Hepatocyte (in vitro differentiated cells): ENCODE measurements at regions not wholly inside any gene's neighbourhood (a gene's known extent, or its start where the extent isn't known, plus 50 kb on each side); places are given as distances from the start of the nearest gene placed in this dataset.
"Not testable (repeated sequence)": the region's sequence is repeated elsewhere in the genome, so short reads cannot be mapped to it uniquely, and the experiment has no call there.

Experiments
- DNase-seq: peaks from one replicate; pipeline ENCODE4 v3.0.0-alpha.2; 2016; ENCODE audit warnings: low spot score
- H2AFZ ChIP-seq: fragments of 200-600 bp; sonication (generic); 2 replicates; pipeline ENCODE4 v1.6.0; 2016; ENCODE audit warnings: antibody characterized with exemption, mild to moderate bottlenecking
- H3K27ac ChIP-seq: fragments of 200-600 bp; sonication (generic); 2 replicates; pipeline ENCODE4 v1.5.1; 2016; ENCODE audit warnings: mild to moderate bottlenecking
- H3K27me3 ChIP-seq: fragments of 200-600 bp; sonication (generic); 2 replicates; pipeline ENCODE4 v1.6.1; 2016
- H3K36me3 ChIP-seq: fragments of 200-600 bp; sonication (generic); replicated peaks from 2 replicates; pipeline ENCODE4 v1.5.1; 2016; ENCODE audit warnings: low read depth; ENCODE audit not compliant: insufficient read depth
- H3K4me1 ChIP-seq: fragments of 200-600 bp; sonication (generic); 2 replicates; pipeline ENCODE4 v1.5.1; 2016; ENCODE audit warnings: mild to moderate bottlenecking, moderate library complexity; ENCODE audit not compliant: insufficient read depth
- H3K4me2 ChIP-seq: fragments of 200-600 bp; sonication (generic); 2 replicates; pipeline ENCODE4 v1.6.0; 2016
- H3K4me3 ChIP-seq: fragments of 200-600 bp; sonication (generic); 2 replicates; pipeline ENCODE4 v1.5.1; 2016; ENCODE audit warnings: mild to moderate bottlenecking
- H3K79me2 ChIP-seq: fragments of 200-600 bp; sonication (generic); 2 replicates; pipeline ENCODE4 v1.6.0; 2017; ENCODE audit warnings: mild to moderate bottlenecking
- H3K9me2 ChIP-seq: fragments of 200-600 bp; sonication (generic); replicated peaks from 2 replicates; pipeline ENCODE4 v1.6.0; 2017; ENCODE audit warnings: mild to moderate bottlenecking; ENCODE audit not compliant: insufficient read depth
- H3K9me3 ChIP-seq: fragments of 200-600 bp; sonication (generic); 2 replicates; pipeline ENCODE4 v1.5.1; 2016; ENCODE audit warnings: low read depth, mild to moderate bottlenecking
- H4K20me1 ChIP-seq: fragments of 200-600 bp; sonication (generic); 2 replicates; pipeline ENCODE4 v1.6.0; 2016; ENCODE audit warnings: mild to moderate bottlenecking; ENCODE audit not compliant: insufficient read depth, poor library complexity, severe bottlenecking
- CTCF ChIP-seq: fragments of 200-600 bp; sonication (generic); IDR thresholded peaks from 2 replicates; pipeline ENCODE4 v1.5.1; 2016; ENCODE audit warnings: antibody characterized with exemption, mild to moderate bottlenecking; ENCODE audit not compliant: poor library complexity
- WGBS: methylation state at CpG from one replicate; pipeline ENCODE4 v1.1.6; 2016; ENCODE audit warnings: low lambda C conversion rate; ENCODE audit errors: missing lambda C conversion rate; 5-methylcytosine and 5-hydroxymethylcytosine counted together

GRCh38 chr7:65127364-65127763 is 120.9 kb upstream of the ERV3-1 start:
- DNase-seq, H2AFZ ChIP-seq, H3K36me3 ChIP-seq, H3K9me2 ChIP-seq, H4K20me1 ChIP-seq, H3K4me1 ChIP-seq, H3K27ac ChIP-seq, H3K4me3 ChIP-seq, H3K79me2 ChIP-seq, H3K9me3 ChIP-seq, H3K4me2 ChIP-seq, H3K27me3 ChIP-seq: not testable (repeated sequence)
- WGBS = no CpG with 5 or more reads among the region's 5 CpGs

- not testable (repeated sequence) for H3K4me2 ChIP-seq, H4K20me1 ChIP-seq, H3K27ac ChIP-seq, H3K27me3 ChIP-seq, H3K4me3 ChIP-seq, H3K79me2 ChIP-seq, H3K9me2 ChIP-seq, H2AFZ ChIP-seq, H3K36me3 ChIP-seq, H3K4me1 ChIP-seq, DNase-seq, H3K9me3 ChIP-seq
- no CpG with 5 or more reads among the region's 1 CpG for WGBS
Measured at GRCh38 chr7:65124600-65124999, 118.1 kb upstream of the ERV3-1 start.

GRCh38 chr7:65105650-65106203 is 99.2 kb upstream of the ERV3-1 start:
- H3K4me3 ChIP-seq, H3K4me1 ChIP-seq, H3K4me2 ChIP-seq, H3K36me3 ChIP-seq, H3K9me3 ChIP-seq, DNase-seq, H3K79me2 ChIP-seq, H3K9me2 ChIP-seq, H2AFZ ChIP-seq, H3K27ac ChIP-seq, H3K27me3 ChIP-seq, H4K20me1 ChIP-seq: not testable (repeated sequence)
- 90% methylated on average over 1 of the region's 1 CpG for WGBS

GRCh38 chr7:65100499-65100898 is 94.0 kb upstream of the ERV3-1 start:
- H2AFZ ChIP-seq, H3K79me2 ChIP-seq, H3K9me2 ChIP-seq, H4K20me1 ChIP-seq, H3K27ac ChIP-seq, H3K9me3 ChIP-seq, H3K36me3 ChIP-seq, H3K4me1 ChIP-seq, DNase-seq, H3K27me3 ChIP-seq, H3K4me2 ChIP-seq, H3K4me3 ChIP-seq: not testable (repeated sequence)
- 93% methylated on average over 4 of the region's 4 CpGs for WGBS

GRCh38 chr7:65081669-65082055 is 75.2 kb upstream of the ERV3-1 start:
- Histone ChIP-seq H3K4me3 (peak overlapping the region; percentile 21), H3K27ac (peak overlapping the region; percentile 90), H3K4me2 (peak overlapping the region; percentile 77), H2AFZ (peak overlapping the region; percentile 74)
- H3K4me1 ChIP-seq, H3K79me2 ChIP-seq, H3K27me3 ChIP-seq, H3K9me3 ChIP-seq, DNase-seq, H3K9me2 ChIP-seq, H3K36me3 ChIP-seq, H4K20me1 ChIP-seq: not testable (repeated sequence)
- WGBS = 100% methylated on average over 14 of the region's 19 CpGs

- H4K20me1 ChIP-seq, H3K4me1 ChIP-seq, H3K9me3 ChIP-seq, H3K9me2 ChIP-seq, H3K36me3 ChIP-seq, H3K27me3 ChIP-seq, H3K79me2 ChIP-seq: not testable (repeated sequence)
- H3K4me3 ChIP-seq = peak overlapping the region; percentile 96
- peak; percentile 5 for TF ChIP-seq CTCF
- H3K27ac ChIP-seq = peak overlapping the region; percentile 90
- peak overlapping the region; percentile 77 for H3K4me2 ChIP-seq
- WGBS = 8% methylated on average over 37 of the region's 53 CpGs
- peak overlapping the region; percentile 98 for H2AFZ ChIP-seq
- DNase-seq = peak; percentile 95
Measured at GRCh38 chr7:65080799-65081668, 74.5 kb upstream of the ERV3-1 start.

- not testable (repeated sequence) for H3K27ac ChIP-seq, H3K36me3 ChIP-seq, H3K27me3 ChIP-seq, H3K4me1 ChIP-seq, DNase-seq, H3K9me2 ChIP-seq, H3K4me3 ChIP-seq, H3K4me2 ChIP-seq, H2AFZ ChIP-seq, H4K20me1 ChIP-seq, H3K79me2 ChIP-seq, H3K9me3 ChIP-seq
- 99% methylated on average over 15 of the region's 33 CpGs for WGBS
Measured at GRCh38 chr7:65074959-65075358, 68.5 kb upstream of the ERV3-1 start.

- not testable (repeated sequence) for H2AFZ ChIP-seq, H3K4me3 ChIP-seq, H3K4me2 ChIP-seq, H3K79me2 ChIP-seq, H3K36me3 ChIP-seq, H3K9me2 ChIP-seq, H4K20me1 ChIP-seq, H3K4me1 ChIP-seq, H3K27me3 ChIP-seq, H3K27ac ChIP-seq, DNase-seq, H3K9me3 ChIP-seq
- WGBS = 67% methylated on average over 2 of the region's 3 CpGs
Measured at GRCh38 chr7:65073160-65073559, 66.7 kb upstream of the ERV3-1 start.
